Right cardiac atrium (tissue), 5 donors: ENCODE measurements at regions not wholly inside any gene's neighbourhood (a gene's known extent, or its start where the extent isn't known, plus 50 kb on each side); places are given as distances from the start of the nearest gene placed in this dataset.
A peak's percentile ranks its signal among the peaks of the same experiment; 100 is the strongest.

Experiments used
- ATAC-seq, 2 donors: fragments of 200-7000 bp; cut with Tn5 transposase; one replicate each; pipeline versions ENCODE4 v1.8.0 to v1.9.1; 2020; ENCODE audit warnings: moderate library complexity in 2 of 2, mild to moderate bottlenecking in 1 of 2
- DNase-seq, 3 donors: peaks; one replicate each; pipeline ENCODE4 v3.0.0-alpha.2; 2020
- H3K27ac ChIP-seq: one replicate; pipeline ENCODE4 v1.5.1; 2013; ENCODE audit warnings: mild to moderate bottlenecking, low read length, control low read depth, moderate library complexity
- H3K27me3 ChIP-seq: one replicate; pipeline ENCODE4 v1.6.1; 2013; ENCODE audit not compliant: control insufficient read depth, insufficient read depth
- H3K4me1 ChIP-seq: one replicate; pipeline ENCODE4 v1.6.1; 2013; ENCODE audit warnings: low read length; ENCODE audit not compliant: control insufficient read depth, insufficient read depth
- H3K4me3 ChIP-seq: one replicate; pipeline ENCODE4 v1.5.1; 2013; ENCODE audit warnings: low read length, control low read depth
- H3K9me3 ChIP-seq: one replicate; pipeline ENCODE4 v1.6.1; 2013; ENCODE audit warnings: low read length; ENCODE audit not compliant: control insufficient read depth
- WGBS: extraction: QIAGEN DNeasy Blood & Tissue Kit; methylation state at CpG from one replicate; pipeline ENCODE4 v1.1.7; 2013; 5-methylcytosine and 5-hydroxymethylcytosine counted together
- intact Hi-C, 4 donors: fragments of 100-400 bp; cut with DNase I; formaldehyde crosslinking; loops; one replicate each; pipeline versions ENCODE4 v1.11.0 to v1.14.0; 2022 to 2023
- donor health status: healthy with polysubstance abuse.
- donor health status: DM: no; HTN: yes; CAD: no.
- donor health status: DM: no; HTN: no; CAD: no.
- donor health status: DM: no; HTN: yes; CAD: no; lungs with severe emphysema.
- donor health status: DM: yes; HTN: yes; CAD: no.

DNA sequence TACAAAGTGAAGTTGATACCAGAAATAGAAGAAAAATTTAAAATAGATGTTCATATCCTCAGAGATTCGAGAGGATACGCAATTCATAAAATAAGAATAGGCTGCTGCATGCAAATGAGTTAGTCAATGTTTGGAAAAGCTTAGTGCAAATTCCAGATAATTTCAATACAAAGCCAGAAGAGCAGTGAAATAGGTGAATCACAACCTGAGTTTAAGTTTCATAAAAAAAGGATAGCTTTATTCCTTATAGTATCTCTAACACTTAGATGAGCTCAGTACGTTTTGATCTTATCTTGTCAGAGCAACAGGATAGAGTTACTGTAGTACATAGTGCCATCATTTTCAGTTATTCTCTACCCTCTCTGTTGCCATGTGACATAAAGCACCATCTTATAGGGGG, 653.4 kb upstream of the ZNF608 start:
- H3K27me3 ChIP-seq, result no peaks in the 10 kb centered on the region
- no peak overlapping the region for H3K27ac ChIP-seq
- no peak overlapping the region for H3K4me3 ChIP-seq
- intact Hi-C loops, result no loop called here
- no peaks in the 10 kb centered on the region for H3K9me3 ChIP-seq
- DNase-seq (no peak), ATAC-seq (no peak)
- WGBS, result 91% methylated on average over 3 of the region's 3 CpGs
- H3K4me1 ChIP-seq, result no peaks in the 10 kb centered on the region

DNA sequence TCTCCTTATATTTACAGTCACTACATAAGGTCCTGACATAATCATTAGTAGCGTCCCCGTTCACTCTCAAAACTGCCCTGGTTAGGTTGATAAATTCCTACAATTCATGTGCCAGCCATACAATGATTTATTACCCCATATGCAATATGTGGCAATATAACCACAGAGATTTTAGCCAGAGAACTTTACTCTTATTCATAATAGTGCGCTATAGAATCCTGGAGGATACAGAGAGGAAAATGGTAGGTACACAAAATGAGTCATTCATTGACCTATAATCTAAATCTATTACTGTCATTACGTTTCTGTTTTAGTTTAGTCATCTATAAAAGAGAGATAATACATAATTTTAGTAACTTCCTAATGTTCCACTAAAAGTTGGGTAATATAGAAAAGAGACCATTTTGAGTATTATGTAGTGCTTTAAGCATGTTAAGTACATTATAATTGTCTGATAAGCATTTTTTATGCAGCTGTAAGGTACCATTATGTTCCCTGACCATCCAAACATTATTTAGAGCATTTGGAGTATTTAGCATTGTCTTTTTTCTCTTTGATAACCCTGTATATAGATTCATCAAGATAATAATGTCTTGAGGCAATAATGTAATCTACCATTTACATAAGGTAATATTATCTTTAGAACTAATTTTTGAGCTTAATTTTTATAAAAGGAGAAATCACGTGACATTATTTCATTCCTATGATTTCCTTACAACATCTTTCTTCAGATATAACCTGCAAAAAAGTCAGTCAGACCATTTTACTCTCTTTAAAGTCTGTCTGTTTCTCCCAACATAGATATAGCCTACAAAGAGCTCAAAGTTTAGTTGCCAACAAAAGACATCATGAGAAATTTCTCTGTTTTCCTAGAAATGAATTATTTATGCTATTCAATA, 655.5 kb upstream of the ZNF608 start:
- H3K9me3 ChIP-seq, result no peaks in the 10 kb centered on the region
- H3K27me3 ChIP-seq, result no peaks in the 10 kb centered on the region
- H3K27ac ChIP-seq, result no peak overlapping the region
- ATAC-seq (no peak), DNase-seq (no peak)
- 79% methylated on average over 5 of the region's 5 CpGs for WGBS
- no peaks in the 10 kb centered on the region for H3K4me1 ChIP-seq
- intact Hi-C loops, result no loop called here
- H3K4me3 ChIP-seq, result no peak overlapping the region

DNA sequence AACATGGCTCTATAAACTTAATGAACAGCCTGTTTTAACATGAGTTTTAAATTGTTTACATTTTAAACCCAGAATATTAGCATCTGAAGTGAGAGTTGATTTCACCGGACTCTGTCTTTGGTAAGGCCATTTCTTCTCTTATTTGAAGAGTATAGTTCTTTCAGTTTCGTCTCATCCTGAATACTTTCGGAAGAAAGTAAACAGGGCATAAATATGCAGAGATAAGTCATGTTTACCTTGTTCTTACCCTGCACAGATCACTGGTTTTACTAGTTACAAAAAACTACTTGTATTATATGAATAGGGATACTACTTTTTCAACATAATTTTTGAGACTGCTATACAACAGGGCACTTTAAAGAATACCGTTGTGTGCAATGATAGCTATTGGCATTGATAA, 656.3 kb upstream of the ZNF608 start:
- no peaks in the 10 kb centered on the region for H3K9me3 ChIP-seq
- no peak overlapping the region for H3K4me3 ChIP-seq
- 85% methylated on average over 4 of the region's 4 CpGs for WGBS
- no peak overlapping the region for H3K27ac ChIP-seq
- H3K27me3 ChIP-seq, result no peaks in the 10 kb centered on the region
- ATAC-seq (no peak), DNase-seq (no peak)
- H3K4me1 ChIP-seq, result no peaks in the 10 kb centered on the region
- intact Hi-C loops, result no loop called here

DNA sequence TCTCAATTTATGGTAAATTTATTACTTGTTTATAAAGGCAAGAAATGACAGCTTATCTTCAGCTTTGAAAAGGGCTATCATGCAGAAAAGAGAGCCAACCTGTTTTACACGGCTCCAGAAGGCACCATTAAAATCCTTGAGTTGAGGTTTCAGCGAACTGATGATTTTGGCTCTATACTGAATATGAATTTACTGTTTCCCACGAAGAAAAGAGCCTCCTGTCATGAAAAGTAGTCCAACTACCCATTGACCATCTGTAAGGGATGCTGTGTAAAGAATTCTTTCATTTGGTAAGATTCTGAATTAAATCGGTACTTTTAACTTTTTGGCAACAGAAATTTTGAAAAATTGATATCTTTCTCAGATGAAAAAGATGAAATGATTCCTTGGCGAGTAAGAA, 657.6 kb upstream of the ZNF608 start:
- H3K27me3 ChIP-seq, result no peaks in the 10 kb centered on the region
- no peaks in the 10 kb centered on the region for H3K9me3 ChIP-seq
- intact Hi-C loops, result no loop called here
- ATAC-seq (no peak), DNase-seq (no peak)
- no peaks in the 10 kb centered on the region for H3K4me1 ChIP-seq
- H3K27ac ChIP-seq, result no peak overlapping the region
- 78% methylated on average over 5 of the region's 5 CpGs for WGBS
- H3K4me3 ChIP-seq, result no peak overlapping the region

DNA sequence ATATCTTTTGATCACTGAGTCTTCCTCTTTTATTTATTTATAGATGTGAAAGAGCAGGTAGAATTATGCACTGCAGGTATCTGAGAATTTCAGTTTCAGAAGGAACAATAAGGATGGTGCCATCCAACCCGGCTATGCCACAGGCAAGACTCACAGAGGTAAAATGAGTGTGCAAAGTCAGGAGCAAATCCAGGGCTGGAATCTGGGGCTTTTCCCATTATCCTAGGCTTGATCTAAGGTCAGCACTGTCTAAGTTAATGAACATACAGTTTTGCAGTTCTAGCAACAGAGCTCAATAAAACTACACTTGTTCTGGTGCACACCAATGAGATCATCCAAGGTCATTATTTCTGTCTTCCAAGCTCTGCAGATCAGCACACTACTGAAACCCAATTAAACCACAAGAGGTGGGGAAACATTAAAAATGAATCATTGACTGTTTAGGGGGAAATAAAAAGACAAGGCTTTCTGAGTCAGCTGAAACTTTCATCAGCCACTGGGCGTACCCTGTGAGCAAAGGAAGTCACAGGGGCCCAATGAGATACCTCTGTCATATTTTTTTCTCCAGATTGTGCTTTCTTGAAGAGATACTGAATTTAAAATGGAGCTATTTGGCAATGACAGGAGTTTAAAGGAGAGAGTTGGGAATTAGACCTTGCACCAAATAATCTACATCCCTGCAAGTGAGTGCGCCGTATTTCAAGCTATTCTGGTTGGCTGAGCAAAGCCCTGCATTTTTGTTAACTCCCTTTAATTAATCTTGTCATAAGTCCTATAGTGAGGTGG, 662.2 kb upstream of the ZNF608 start:
- Histone ChIP-seq H3K9me3 (no peaks in the 10 kb centered on the region), H3K4me1 (no peaks in the 10 kb centered on the region), H3K4me3 (no peak overlapping the region), H3K27ac (no peak overlapping the region), H3K27me3 (no peaks in the 10 kb centered on the region)
- ATAC-seq (peak in 1 of 2 donors; percentile 31), DNase-seq (no peak)
- intact Hi-C loops, result no loop called here
- 74% methylated on average over 4 of the region's 4 CpGs for WGBS

DNA sequence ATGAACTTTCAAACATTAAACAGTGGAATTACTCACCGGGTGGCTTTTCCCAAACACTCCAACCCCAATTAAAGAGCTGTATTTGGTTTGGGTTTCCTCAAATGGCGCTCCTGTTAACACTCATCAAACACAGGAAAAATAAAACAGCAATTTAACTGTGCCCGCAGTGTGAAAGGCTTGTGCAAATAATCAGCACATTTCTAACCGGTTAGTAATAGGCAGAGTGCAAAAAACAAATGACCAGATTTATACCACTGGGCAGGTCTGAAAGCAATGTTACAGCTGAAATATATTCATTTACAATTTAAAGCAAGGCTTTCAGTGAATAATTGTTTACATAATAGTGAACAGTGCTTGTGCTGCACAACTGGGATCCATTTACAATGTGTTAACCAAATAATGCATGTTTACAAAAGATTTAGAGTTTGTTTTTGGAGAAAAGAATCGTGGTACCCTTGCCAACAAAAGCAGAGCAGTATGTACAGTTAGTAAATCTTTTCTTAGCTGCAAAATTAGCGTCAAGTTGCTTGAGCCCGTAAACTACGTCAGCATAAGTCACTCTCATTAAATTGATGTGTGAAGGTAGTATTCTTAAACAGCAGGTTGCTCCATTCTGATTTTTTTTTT, 662.9 kb upstream of the ZNF608 start:
- Histone ChIP-seq H3K4me1 (no peaks in the 10 kb centered on the region), H3K4me3 (no peak overlapping the region), H3K9me3 (no peaks in the 10 kb centered on the region), H3K27me3 (no peaks in the 10 kb centered on the region), H3K27ac (no peak overlapping the region)
- ATAC-seq (no peak), DNase-seq (no peak)
- intact Hi-C loops, result no loop called here
- 60% methylated on average over 8 of the region's 8 CpGs for WGBS

DNA sequence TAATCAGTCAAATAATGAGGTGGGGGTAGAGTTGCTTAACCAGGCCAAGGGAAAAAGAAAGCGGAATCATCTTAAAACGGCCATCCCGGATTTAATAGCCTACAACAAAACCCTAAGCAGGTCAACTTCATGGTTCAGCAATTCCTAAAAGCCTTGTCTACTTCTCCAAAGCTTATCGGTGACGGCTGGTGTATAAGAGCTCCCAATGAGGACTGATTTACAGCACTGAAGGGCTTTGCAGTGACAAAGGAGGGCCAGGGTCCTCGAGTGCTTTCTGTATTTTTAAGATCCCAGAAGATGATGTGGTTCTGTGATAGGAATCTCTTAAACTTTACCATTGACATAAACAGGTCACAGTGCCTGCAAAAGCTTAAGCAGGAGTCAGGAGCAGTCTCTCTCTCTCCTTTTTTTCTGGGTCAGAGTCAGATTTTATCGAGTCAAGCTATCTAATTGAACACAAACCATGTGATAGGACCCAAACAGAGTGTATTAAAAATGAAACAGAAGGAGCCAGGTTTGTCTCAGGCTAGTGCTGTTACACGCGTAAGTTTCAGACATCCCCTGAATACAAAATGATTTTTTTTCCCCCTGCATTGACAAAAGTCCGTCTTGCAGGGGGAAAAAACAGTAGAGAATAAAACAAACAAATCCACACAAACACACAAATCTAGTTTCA, 663.6 kb upstream of the ZNF608 start:
- H3K9me3 ChIP-seq, result no peaks in the 10 kb centered on the region
- no peak overlapping the region for H3K27ac ChIP-seq
- intact Hi-C loops, result no loop called here
- no peak overlapping the region for H3K4me3 ChIP-seq
- ATAC-seq (no peak), DNase-seq (no peak)
- H3K4me1 ChIP-seq, result no peaks in the 10 kb centered on the region
- no peaks in the 10 kb centered on the region for H3K27me3 ChIP-seq
- 46% methylated on average over 10 of the region's 10 CpGs for whole genome bisulfite sequencing

DNA sequence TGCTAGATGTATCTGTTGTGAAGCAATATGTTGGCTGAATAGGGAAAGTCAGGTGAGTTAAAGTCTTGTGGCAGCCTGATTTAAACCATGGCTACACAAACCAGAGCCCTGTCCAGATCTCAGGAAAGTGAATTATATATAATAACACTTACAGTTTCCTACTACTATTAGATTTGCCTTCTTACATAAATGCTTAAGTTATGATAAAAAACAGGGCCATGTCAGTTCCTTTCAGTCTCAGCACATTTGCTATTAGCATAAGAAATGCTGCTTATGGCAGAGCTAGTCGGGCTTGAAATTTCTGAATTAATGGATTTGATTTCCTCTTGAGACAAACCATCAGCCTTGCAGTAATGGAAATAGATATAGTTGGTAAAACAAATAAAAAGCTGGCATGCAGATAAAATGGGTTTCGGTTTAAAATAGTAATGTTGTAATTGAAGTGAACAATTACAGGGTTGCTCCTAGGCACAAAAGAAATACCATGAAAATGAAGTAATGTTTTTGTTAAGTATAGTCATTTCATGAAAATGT, 664.2 kb upstream of the ZNF608 start:
- peak; percentile 8 to 47 for ATAC-seq
- intact Hi-C loops, result no loop called here
- no peak overlapping the region for H3K27ac ChIP-seq
- H3K4me1 ChIP-seq, result no peaks in the 10 kb centered on the region
- no peak for DNase-seq
- no peak overlapping the region for H3K4me3 ChIP-seq
- H3K27me3 ChIP-seq, result no peaks in the 10 kb centered on the region
- H3K9me3 ChIP-seq, result no peaks in the 10 kb centered on the region
- WGBS, result 22% methylated on average over 2 of the region's 2 CpGs

DNA sequence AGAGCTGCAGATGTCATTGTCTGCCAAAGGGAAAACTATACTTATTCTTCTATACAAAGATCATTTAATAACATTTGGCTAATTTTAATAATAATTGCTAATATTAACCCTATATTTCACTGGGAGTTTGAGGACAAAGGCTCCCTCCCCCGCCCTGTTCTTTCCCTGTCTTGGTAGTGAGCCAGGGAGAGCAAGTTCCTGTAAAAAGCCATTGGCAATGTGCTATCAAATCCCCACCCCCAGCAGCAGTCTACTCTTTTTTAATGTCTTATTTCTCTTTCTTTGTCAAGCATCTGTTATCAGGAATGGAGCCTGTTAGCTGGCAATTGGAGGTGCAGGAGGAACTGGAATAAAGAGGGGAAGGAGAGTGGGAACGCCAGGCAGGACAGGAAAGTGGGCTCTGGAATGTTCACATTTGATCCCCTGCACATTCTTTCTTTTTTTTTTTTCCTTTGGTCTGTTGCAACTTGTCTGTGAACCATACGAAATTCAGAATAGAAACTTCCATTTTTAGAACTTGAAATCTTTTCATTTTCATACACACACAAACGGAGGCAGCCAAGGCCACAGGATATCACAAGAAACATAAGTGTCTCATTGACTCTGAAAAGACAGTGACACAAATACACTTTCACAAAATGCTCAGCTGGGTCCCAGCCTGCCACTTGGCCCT, 664.8 kb upstream of the ZNF608 start:
- Histone ChIP-seq H3K27ac (peak overlapping the region; percentile 12), H3K4me1 (no peaks in the 10 kb centered on the region), H3K9me3 (no peaks in the 10 kb centered on the region), H3K4me3 (peak overlapping the region; percentile 41), H3K27me3 (no peaks in the 10 kb centered on the region)
- intact Hi-C loops, result no loop called here
- DNase-seq, result peak in 2 of 3 donors; percentile 30 to 44
- peak; percentile 30 to 57 for ATAC-seq
- WGBS, result 9% methylated on average over 4 of the region's 4 CpGs
